A172 (cell line): ENCODE measurements at regions not wholly inside any gene's neighbourhood (a gene's known extent, or its start where the extent isn't known, plus 50 kb on each side); places are given as distances from the start of the nearest gene placed in this dataset.

ENCODE experiments used
- DNase-seq: peaks from one replicate; pipeline ENCODE4 v3.0.0-alpha.2; 2015; ENCODE audit warnings: low spot score

- DNase-seq: no peak
Observed at GRCh38 chr2:8630676-8631464, 51.0 kb upstream of the ID2 start.

- DNase-seq: no peak
Observed at GRCh38 chr2:8631465-8632005, 50.3 kb upstream of the ID2 start.
